ENCODE measurements at regions not wholly inside any gene's neighbourhood (a gene's known extent, or its start where the extent isn't known, plus 50 kb on each side); places are given as distances from the start of the nearest gene placed in this dataset.

DNA sequence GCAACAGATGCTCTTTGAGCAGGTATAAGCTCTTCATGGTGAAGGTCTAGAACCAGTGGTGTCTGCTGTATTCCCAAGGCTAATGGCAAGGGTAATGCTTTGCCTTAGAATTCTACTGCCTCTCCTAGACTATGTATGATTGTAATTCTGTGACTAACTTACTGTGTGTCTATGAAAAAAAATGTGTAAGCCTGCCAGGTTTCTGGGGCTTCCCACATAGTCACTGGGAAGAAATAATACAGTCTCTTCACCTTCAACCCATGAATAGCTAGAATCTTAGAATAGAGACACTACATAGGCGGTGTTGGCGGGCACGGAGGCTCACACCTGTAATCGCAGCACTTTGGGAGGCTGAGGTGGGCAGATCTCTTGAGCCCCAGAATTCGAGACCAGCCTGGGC is 84.1 kb downstream of the C11orf91 start:
- TF ChIP-seq, protein P1, sequence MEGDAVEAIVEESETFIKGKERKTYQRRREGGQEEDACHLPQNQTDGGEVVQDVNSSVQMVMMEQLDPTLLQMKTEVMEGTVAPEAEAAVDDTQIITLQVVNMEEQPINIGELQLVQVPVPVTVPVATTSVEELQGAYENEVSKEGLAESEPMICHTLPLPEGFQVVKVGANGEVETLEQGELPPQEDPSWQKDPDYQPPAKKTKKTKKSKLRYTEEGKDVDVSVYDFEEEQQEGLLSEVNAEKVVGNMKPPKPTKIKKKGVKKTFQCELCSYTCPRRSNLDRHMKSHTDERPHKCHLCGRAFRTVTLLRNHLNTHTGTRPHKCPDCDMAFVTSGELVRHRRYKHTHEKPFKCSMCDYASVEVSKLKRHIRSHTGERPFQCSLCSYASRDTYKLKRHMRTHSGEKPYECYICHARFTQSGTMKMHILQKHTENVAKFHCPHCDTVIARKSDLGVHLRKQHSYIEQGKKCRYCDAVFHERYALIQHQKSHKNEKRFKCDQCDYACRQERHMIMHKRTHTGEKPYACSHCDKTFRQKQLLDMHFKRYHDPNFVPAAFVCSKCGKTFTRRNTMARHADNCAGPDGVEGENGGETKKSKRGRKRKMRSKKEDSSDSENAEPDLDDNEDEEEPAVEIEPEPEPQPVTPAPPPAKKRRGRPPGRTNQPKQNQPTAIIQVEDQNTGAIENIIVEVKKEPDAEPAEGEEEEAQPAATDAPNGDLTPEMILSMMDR (IDR thresholded peaks at IDR 0.05) = no peak
- Histone ChIP-seq H3K4me3 (no peak overlapping the region), H3K27me3 (ENCODE audit: insufficient read depth in 3 of 3, low read length in 2 of 3) (no peaks in the 10 kb centered on the region), H3K4me1 (no peaks in the 10 kb centered on the region), H3K9me3 (no peaks in the 10 kb centered on the region), H3K36me3 (ENCODE audit: insufficient read depth in 1 of 2, low read depth in 1 of 2) (no peaks in the 10 kb centered on the region), H3K27ac (no peak overlapping the region)
- ATAC-seq = no peak
- no peak for DNase-seq
- intact Hi-C loops (cut with DNase I) = no loop called here
- 88 to 97% (median 94%) methylated on average over 5 of the region's 5 CpGs for WGBS, 3 donors

DNA sequence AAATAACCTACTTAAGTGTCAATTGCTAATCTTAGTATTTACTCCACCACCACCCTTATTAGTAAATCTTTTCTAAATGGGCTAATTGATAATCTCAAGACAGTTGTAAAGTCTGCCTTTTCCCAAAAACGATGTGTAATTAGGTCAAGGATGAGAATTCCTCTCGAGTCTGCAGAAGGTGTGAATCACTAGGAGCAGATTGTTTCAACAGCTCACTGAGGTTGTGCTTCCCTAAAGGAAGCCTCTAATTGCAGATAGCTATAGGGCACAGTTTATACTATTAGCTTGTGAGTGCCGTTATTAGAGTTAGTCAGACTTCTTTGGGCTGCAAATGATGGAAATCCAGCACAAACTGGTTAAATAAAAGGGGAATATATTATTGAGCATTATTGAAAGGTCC is 84.9 kb downstream of the C11orf91 start:
- Histone ChIP-seq H3K27me3 (ENCODE audit: insufficient read depth in 3 of 3, low read length in 2 of 3) (no peaks in the 10 kb centered on the region), H3K4me1 (no peaks in the 10 kb centered on the region), H3K4me3 (no peak overlapping the region), H3K27ac (no peak overlapping the region), H3K9me3 (no peaks in the 10 kb centered on the region), H3K36me3 (ENCODE audit: insufficient read depth in 1 of 2, low read depth in 1 of 2) (no peaks in the 10 kb centered on the region)
- TF ChIP-seq, protein P1 (IDR thresholded peaks at IDR 0.05) = no peak
- 44 to 54% (median 48%) methylated on average over 3 of the region's 3 CpGs for WGBS, 3 donors
- DNase-seq = no peak
- intact Hi-C loops (cut with DNase I) = no loop called here
- no peak for ATAC-seq

DNA sequence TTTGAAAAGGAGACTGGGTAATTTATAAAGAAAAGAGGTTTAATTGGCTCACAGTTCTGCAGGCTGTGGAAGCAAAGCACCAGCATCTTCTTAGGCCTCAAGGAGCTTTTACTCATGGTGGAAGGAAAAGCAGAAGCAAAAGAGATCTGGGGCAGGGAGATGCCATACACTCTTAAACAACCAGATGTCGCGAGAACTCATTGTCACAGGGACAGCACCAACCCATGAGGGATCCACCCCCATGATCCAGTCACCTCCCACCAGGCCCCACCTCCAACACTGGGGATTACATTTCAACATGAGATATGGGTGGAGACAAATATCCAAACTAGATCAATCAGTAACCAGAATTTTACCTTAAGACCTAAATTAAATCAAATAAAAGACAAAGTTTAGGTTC is 87.2 kb downstream of the C11orf91 start:
- no peaks in the 10 kb centered on the region for H3K27me3 ChIP-seq (ENCODE audit: insufficient read depth in 3 of 3, low read length in 2 of 3)
- TF ChIP-seq, protein P1 (IDR thresholded peaks at IDR 0.05) = no peak
- H3K27ac ChIP-seq = no peak overlapping the region
- H3K4me1 ChIP-seq = no peaks in the 10 kb centered on the region
- no peak overlapping the region for H3K4me3 ChIP-seq
- 43 to 96% (median 95%) methylated on average over 2 of the region's 2 CpGs for WGBS, 3 donors
- intact Hi-C loops (cut with DNase I) = no loop called here
- ATAC-seq (no peak), DNase-seq (no peak)
- no peaks in the 10 kb centered on the region for H3K9me3 ChIP-seq
- H3K36me3 ChIP-seq (ENCODE audit: insufficient read depth in 1 of 2, low read depth in 1 of 2) = no peaks in the 10 kb centered on the region

DNA sequence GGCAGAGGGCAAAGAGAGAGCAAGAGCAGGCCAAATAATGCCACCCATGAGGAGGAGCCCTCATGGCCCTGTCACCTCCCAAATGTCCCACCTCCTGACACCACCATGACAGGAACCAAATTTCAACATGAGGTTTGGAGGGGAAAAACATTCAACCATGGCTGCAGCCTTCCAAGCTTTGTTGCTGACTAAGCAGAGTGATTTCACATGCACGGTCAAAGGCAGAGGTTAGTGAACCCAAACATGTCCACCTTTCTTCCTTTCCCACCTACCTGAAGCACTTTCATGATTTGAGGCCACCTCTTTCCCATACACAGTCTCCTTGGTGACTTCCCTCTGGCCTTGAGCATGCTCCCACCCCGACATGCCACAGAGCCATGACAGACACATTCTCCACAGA is 89.7 kb downstream of the C11orf91 start:
- Histone ChIP-seq H3K4me1 (no peaks in the 10 kb centered on the region), H3K36me3 (ENCODE audit: insufficient read depth in 1 of 2, low read depth in 1 of 2) (no peaks in the 10 kb centered on the region), H3K27ac (no peak overlapping the region), H3K9me3 (no peaks in the 10 kb centered on the region), H3K4me3 (no peak overlapping the region), H3K27me3 (ENCODE audit: insufficient read depth in 3 of 3, low read length in 2 of 3) (no peaks in the 10 kb centered on the region)
- TF ChIP-seq, protein P1 (IDR thresholded peaks at IDR 0.05) = no peak
- intact Hi-C loops (cut with DNase I) = no loop called here
- DNase-seq (no peak), ATAC-seq (no peak)
- WGBS, 3 donors = 66 to 78% (median 68%) methylated on average over 2 of the region's 2 CpGs

DNA sequence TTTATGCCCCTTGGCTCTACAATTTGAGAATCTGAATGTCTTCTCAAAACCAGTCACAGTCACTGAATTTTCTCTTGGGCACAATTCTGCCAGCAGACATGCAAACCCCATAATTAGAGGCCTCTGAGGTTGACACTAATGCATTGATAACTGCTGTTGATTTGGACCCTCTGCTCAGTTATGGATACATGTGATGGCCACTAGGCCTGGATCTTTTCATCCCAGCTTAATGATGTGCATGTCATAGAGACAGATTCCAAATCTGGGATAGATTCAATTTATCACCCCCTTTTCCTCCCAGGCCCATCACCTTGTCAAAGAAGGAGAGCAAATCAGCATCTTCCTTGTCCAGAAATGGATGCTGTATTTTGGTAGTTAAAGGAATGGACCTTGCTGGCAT is 92.2 kb downstream of the C11orf91 start:
- DNase-seq (no peak), ATAC-seq (no peak)
- Histone ChIP-seq H3K4me3 (no peak overlapping the region), H3K27me3 (ENCODE audit: insufficient read depth in 3 of 3, low read length in 2 of 3) (no peaks in the 10 kb centered on the region), H3K4me1 (no peaks in the 10 kb centered on the region), H3K27ac (no peak overlapping the region), H3K9me3 (no peaks in the 10 kb centered on the region), H3K36me3 (ENCODE audit: insufficient read depth in 1 of 2, low read depth in 1 of 2) (no peaks in the 10 kb centered on the region)
- TF ChIP-seq, protein P1 (IDR thresholded peaks at IDR 0.05) = no peak
- intact Hi-C loops (cut with DNase I) = no loop called here

Data from psoas muscle (tissue), 7 donors.